GM18517 (cell line): ENCODE measurements at regions not wholly inside any gene's neighbourhood (a gene's known extent, or its start where the extent isn't known, plus 50 kb on each side); places are given as distances from the start of the nearest gene placed in this dataset.

ENCODE experiments used
- ATAC-seq: cut with Tn5 transposase; IDR thresholded peaks from one replicate; pipeline ENCODE4 v1.9.1; 2021; ENCODE audit warnings: mild to moderate bottlenecking, moderate library complexity; ENCODE audit not compliant: unreplicated experiment

DNA sequence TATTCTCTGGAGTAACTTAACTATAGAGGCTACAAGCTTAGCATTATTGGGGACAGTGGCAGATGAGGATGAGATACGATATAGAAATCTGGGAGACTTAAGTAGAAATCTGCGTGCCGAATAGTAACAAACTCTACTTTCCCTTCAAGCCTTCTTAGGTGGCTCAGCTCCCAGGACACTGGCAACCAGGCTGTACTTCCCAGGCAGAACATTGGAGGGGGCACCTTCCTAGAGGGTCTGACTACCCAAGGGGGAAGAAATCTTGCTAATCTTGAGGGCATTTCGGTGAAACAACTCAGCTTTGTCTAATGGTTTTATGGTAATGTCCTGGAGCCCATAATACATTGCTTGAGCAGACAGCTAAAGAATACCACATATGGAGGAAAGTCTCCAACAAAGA, 126.2 kb upstream of the DTNA start:
- no peak for ATAC-seq

- ATAC-seq = no peak
Observed at GRCh38 chr18:34590503-34590902, 119.6 kb upstream of the DTNA start.

- no peak for ATAC-seq
Observed at GRCh38 chr18:34591920-34592444, 118.1 kb upstream of the DTNA start.

DNA sequence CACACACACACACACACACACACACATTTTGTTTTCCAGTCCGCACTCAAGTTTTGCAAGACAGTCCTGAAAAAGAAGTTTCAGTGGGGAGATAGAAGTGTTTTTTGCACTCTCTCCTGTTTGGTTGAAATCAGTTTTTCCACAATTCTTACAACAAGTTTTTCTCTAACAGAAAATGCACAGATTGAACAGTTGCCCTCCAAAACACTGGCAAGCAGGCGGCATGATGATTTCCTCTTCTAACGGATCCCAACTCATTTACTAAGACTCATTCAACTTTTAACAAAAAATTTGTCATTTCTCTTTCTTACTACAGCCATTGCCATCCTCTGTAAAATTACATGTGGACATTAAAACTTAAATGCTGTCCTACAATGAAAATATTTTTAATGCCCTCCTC, 117.6 kb upstream of the DTNA start:
- no peak for ATAC-seq

GRCh38 chr18:34592961-34593382, 117.1 kb upstream of the DTNA start:
- ATAC-seq = no peak

GRCh38 chr18:34594266-34594665, 115.8 kb upstream of the DTNA start:
- no peak for ATAC-seq

DNA sequence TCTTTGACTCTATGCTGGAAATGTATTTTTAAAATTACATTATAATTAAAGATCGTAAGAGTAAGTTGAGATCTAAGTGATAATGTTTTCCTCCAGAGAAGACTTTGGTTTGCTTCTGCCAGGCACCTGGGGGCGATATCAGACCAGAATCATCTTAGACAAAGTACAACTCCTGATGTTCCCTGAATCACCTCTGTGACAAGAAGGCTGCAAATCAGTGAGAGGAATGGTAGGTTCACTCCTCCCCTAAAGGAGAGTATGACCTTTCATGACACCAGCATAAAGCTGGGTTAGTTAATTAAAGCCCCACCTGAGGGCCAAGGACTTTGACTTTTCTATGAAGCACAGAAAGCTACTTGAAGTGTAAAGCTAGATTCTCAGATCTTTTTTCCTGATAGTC, 114.4 kb upstream of the DTNA start:
- ATAC-seq = no peak

DNA sequence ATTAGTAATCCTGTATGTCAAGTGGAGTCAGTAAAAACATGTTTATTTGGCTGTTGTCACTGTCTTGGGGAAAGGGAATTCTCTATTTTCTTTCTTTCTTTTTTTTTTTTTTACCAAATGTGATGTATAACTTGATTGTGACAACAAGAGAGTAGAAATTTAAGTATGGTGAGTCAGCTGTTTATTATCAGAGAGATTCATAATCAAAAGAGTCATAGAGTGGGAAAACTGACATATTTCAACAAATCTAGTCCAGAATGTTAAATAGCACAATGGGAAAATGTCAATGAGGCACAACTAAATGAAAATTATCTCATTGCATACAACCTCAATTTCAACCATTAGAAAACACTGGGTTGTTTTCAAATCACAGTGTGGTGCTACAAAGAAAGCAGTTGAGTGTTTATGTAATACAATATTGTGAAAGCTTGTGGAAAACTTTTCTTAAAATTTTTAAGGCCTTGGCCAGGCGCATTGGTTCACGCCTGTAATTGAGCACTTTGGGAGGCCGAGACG, 111.9 kb upstream of the DTNA start:
- no peak for ATAC-seq

- ATAC-seq = no peak
Observed at GRCh38 chr18:34600158-34600557, 109.9 kb upstream of the DTNA start.

DNA sequence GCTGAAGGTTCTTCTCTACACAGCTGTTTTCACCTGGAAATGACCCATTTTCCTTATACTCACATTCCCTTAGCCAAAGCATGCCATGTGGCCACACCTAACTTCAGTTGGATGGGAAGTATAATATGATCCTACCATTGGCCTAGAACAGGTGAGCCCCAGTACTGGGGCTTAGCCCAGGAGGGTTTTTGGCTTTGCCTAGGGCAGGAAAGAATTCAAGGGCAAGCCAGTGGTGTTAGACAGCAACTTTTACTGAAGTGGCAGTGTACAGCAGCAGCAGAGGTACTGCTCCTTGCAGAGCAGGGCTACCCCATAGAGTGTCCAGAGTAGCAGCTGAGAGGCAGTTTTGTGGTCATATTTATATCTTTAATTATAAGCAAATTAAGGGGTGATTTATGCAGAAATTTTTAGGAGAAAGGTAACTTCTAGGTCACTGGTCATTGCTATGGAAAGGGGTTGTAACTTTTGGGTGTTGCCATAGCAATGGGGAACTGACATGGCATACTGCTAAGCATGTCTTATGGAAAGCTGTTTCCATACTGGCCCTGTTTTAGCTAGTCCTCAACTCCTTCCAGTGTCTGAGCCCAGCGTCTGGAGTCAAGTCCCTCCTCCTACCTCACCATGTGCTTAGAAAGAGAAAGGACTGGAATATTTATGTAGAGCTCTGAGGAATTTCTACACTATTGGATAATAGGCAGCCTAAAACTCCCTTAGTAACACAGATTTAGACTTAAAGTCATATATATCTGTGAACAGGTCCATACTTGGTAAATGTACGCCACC, 109.0 kb upstream of the DTNA start:
- ATAC-seq = no peak

DNA sequence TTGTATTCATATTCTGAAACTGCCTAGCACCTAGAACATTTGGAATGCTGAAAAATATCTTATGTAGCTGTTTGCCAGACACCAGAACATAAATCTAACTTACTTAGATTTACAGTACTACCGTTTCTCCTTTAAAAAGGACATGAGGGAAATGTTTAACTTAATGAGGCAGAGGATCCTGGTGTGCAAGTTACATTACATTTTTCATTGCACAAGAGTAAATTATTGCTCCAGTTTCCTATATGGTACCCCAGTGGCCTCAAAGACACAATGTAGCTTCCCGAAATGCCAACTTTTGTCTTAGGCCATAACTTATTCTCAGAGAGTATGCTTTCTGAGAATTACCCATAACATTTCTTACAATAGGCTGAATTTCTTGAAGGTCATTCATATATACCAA, 105.5 kb upstream of the DTNA start:
- no peak for ATAC-seq

DNA sequence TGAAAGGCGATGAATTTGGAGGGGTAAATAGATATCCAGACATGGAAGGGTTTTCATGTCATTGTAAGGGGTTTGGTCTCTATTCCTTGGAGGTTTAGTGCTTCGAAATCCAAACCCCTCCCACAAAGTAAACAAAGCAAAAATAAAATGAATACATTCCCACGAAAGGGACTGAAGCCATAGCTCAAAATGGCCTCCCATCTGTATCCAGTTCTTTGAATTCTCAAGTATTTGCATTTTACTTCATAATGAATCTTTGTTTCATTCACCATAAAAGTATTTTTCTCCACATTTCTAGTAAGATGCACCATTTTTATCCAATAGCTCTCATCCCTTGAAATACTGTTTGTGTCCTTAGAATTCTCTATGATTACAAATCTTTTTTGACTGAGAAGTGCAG, 103.2 kb upstream of the DTNA start:
- no peak for ATAC-seq

- no peak for ATAC-seq
Observed at GRCh38 chr18:34608064-34608463, 102.0 kb upstream of the DTNA start.

DNA sequence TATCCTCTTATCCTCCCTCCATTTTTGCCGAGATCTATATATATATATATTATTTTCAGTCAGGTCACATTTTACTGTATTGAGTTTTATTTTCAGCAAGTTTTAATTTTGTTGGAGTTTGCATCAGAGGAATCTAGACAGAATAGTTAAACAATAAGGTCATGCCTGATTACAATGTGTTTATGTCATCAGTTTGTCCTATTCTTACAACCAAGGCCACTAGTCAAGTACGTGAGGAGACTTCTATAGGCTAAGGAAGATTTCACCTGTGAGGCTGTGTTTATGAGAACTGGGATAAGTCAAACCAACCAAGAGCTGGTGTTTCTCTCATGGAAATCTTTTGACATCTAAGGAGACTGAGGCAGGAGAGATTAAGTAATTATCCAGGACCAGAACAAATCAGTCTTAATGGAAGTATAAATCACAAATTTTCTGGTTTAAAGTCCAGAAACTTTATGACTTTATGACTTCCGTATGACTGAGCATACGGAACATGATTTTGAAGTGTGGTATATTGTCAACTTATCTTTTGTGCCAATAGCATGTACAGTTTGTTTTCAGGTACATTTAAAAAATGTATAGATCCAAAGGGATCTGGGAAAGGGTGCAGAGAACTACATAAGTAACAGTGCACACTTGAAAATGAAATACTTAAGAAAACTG, 100.0 kb upstream of the DTNA start:
- ATAC-seq = no peak

- no peak for ATAC-seq
Observed at GRCh38 chr18:34611904-34612303, 98.2 kb upstream of the DTNA start.

DNA sequence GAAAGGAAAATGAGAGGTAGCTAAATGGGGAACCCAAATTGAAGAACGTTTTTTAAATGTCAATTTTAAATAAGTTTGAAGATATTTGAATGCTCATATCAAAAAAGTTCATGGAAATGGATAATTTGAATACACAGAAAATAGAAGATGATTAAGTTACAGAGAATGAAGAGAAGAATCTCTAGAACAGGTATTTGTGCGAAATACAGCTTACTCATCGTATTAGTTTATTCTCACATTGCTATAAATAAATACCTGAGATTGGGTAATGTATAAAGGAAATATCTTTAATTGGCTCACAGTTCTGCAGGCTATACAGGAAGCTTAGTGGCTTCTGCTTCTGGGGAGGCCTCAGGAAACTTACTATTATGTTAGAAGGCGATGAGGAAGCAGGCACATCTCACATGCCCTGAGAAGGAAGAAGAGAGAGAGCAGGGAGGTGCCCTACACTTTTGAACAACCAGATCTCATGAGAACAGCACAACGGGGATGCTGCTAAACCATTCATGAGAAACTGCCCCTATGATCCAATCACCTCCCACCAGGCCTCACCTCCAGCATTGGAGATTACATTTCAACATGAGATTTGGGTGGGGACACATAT, 89.7 kb upstream of the DTNA start:
- no peak for ATAC-seq

GRCh38 chr18:34623557-34623956, 86.5 kb upstream of the DTNA start:
- no peak for ATAC-seq

GRCh38 chr18:34624551-34624950, 85.5 kb upstream of the DTNA start:
- no peak for ATAC-seq

GRCh38 chr18:34626404-34627136, 83.5 kb upstream of the DTNA start:
- no peak for ATAC-seq

DNA sequence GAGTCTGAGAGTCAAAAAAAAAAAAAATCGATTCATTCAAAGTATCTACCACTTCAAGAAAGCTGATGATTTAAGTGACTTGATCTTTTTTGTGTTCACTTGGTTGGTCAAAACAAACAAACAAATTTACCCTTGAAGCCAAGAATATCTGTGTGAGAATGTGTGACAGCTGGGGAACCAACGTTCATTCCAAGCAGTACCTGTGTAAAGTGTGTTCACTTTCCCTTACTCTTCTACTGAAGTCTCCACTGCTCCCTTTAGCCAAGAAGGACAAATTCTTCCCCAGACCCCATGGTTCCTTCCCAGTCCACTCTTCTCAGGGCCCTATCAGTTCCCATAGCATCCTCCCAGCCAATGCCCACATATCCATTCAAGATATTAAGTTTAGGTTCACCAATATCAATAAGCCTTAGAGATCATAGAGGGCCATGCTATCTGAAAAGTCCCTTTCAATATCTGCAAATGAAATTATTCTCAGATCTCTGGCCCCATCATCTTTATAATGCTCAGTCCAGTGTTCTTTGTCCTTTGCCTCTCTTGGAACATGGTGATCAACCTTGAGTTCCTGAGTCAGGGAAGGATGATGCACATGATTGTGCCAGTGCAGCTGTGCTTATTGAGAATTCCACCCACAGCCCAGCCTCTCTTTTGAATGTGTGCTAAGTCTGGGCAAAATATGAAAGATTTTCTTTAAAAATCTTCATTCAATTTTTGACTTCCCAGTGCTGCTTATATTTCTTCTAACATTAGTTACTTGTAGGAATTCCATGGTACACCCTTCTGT, 82.8 kb upstream of the DTNA start:
- ATAC-seq = no peak
